Fibroblast of peridontal ligament (primary cell): ENCODE measurements at regions not wholly inside any gene's neighbourhood (a gene's known extent, or its start where the extent isn't known, plus 50 kb on each side); places are given as distances from the start of the nearest gene placed in this dataset.
"Not testable (repeated sequence)": the region's sequence is repeated elsewhere in the genome, so short reads cannot be mapped to it uniquely, and the experiment has no call there.

Experiments used
- DNase-seq: peaks from one replicate; pipeline ENCODE4 v3.0.0-alpha.2; 2010; ENCODE audit errors: extremely low read depth

DNA sequence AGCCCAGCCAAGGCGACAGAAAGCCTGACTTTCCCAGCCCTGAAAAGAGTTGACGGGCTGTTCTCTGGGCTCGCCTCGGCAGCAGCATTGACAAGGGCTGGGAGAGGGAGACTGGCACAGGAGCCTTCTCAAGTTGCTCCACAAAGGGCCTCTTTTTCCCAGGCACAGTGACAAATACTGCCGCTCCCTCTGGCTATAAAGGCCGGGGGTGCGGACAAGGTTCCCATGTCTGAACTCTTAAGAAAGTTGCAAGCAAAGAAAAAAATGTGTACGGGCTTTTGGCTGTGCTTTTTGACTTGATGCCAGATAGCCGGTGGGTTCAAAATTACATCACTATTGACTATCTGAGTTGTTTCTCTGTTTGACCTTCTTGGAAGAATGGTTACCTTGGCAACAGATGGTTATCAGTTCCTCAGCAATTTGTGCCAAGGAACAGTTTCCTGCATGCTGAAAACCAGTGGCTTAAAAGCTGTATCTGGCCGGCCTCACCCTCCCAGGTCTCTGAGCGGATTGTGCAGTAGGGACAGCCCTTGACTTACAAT is 115.9 kb upstream of the EEPD1 start:
- peak; percentile 60 for DNase-seq

- no peak for DNase-seq
These were observed 114.9 kb upstream of the EEPD1 start for GRCh38 chr7:36038063-36038721.

- DNase-seq = no peak
These were observed 113.8 kb upstream of the EEPD1 start for GRCh38 chr7:36039243-36039642.

DNA sequence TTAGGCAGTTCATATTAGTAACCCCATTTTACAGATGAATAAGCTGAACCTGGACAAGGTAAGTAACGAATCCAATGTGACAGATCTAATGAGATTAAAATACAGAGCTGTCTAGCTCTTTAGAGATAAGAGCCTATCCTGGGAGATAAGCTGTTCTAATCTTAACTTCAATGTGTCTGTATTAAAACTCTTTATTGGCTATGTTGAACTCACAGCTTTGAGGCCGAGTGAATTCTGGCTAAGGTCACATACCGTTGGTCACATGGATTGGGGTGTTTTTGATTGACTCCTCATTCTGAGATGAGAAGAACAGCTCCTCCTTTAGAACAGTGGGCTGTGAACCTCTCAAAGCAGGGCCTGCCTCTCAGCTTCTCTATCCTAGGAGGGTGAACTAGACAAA is 113.4 kb upstream of the EEPD1 start:
- no peak for DNase-seq

- DNase-seq = peak; percentile 70
These were observed 112.4 kb upstream of the EEPD1 start for GRCh38 chr7:36040679-36041078.

- no peak for DNase-seq
These were observed 108.8 kb upstream of the EEPD1 start for GRCh38 chr7:36044101-36044892.

DNA sequence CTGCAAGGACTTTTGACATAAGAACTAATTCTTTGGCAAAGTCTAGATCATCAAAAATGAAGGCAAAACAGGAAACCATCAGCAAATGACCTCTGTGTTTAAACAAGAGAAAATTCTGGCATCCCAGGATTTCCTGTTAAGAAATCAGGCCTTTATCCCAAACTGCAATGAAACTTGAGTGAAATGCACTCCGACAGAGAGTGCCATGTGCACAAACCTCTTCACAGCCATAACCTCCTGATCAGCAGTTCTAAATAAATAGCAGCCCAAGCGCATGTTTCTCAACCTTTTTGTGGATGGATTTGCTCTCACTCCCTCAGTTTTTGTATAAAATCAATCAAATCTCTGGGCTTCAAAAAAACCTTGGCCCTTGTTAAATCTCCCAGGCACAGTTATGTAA is 107.7 kb upstream of the EEPD1 start:
- DNase-seq = peak; percentile 87

- no peak for DNase-seq
These were observed 107.2 kb upstream of the EEPD1 start for GRCh38 chr7:36045830-36046341.

GRCh38 chr7:36047091-36047658 is 105.9 kb upstream of the EEPD1 start:
- peak; percentile 35 for DNase-seq

- peak; percentile 100 for DNase-seq
These were observed 104.7 kb upstream of the EEPD1 start for GRCh38 chr7:36048141-36048901.

DNA sequence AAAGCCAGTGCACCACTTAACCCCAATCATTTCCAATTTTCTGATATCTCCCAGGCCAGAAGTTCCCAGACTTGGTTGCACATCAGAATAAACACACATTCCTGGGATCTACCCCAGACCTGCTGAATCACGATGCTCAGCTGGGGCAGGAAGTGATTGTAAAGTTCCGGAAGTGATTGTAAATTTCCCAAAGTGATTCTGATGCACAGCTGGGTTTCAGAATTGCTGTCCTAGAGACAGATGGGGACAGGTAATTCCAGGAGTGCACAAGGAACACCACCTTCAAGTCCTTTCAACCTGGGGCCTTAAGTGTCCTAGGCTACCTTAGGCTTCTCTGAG is 104.2 kb upstream of the EEPD1 start:
- no peak for DNase-seq

DNA sequence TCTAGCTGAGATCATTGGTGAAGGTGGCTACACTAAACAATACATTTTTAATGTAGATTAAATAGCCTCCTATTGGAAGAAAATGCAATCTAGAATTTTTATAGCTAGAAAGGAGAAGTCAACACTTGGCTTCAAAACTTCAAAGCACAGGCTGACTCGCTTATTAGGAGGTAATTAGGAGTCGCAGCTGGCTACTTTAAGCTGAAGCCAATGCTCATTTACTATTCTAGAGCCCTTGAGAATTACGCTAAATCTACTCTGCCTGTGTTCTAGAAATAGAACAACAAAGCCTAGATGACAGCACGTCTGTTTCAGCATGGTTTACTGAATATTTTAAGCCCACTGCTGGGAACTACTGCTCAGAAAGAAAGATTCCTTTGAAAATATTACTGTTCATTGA is 101.6 kb upstream of the EEPD1 start:
- DNase-seq = no peak

- no peak for DNase-seq
These were observed 99.5 kb upstream of the EEPD1 start for GRCh38 chr7:36053589-36053988.

DNA sequence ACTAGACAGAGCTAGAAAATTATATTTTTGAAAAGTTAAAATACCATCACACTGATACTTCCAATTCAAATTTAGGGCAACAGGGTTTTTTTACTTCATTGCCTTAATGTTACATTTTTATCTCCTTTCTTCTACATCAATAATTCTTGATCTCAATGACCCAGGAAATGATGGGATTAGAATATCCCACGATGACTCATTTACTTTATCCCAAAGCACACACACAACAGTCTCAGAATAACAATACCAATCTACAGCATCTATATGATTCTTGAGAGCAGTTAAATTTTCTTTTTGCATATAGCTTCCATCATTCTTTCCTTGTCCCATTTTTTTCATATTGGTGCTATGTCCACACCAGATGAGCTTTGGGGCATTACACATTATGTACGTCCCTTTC is 98.4 kb upstream of the EEPD1 start:
- DNase-seq = no peak

GRCh38 chr7:36055207-36055606 is 97.8 kb upstream of the EEPD1 start:
- no peak for DNase-seq

GRCh38 chr7:36057323-36057722 is 95.7 kb upstream of the EEPD1 start:
- DNase-seq = no peak

GRCh38 chr7:36058020-36058592 is 94.9 kb upstream of the EEPD1 start:
- DNase-seq = no peak

- not testable (repeated sequence) for DNase-seq
These were observed 92.7 kb upstream of the EEPD1 start for GRCh38 chr7:36060388-36060787.

GRCh38 chr7:36062154-36062815 is 90.8 kb upstream of the EEPD1 start:
- no peak for DNase-seq

DNA sequence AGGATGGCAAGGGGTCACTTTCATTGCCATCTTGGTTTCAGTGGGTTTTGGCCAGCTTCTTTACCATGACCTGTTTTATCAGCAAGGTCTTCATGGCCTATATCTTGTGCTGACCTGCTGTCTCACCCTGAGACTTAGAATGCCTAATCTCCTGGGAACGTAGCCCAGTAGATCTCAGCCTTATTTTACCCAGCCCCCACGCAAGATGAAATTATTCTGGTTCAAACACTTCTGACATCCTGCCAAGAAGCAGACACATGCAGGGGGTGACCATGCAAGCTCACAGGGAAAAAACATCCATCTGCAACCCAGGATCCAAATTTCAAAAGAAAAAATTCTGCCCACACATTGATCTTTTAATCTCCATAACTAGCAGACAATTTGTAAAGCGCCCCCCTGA is 88.4 kb upstream of the EEPD1 start:
- no peak for DNase-seq
